Activated naive CD8-positive, alpha-beta T cell treated with anti-CD3 and anti-CD28 coated beads for 36 hours (primary cell): ENCODE measurements at regions not wholly inside any gene's neighbourhood (a gene's known extent, or its start where the extent isn't known, plus 50 kb on each side); places are given as distances from the start of the nearest gene placed in this dataset.
"Not testable (repeated sequence)": the region's sequence is repeated elsewhere in the genome, so short reads cannot be mapped to it uniquely, and the experiment has no call there.

ENCODE experiments used
- DNase-seq: peaks from one replicate; pipeline ENCODE4 v3.0.0; 2021
- H3K27ac Mint-ChIP-seq: one replicate; pipeline ENCODE4 v1.8.0; 2022; ENCODE audit warnings: mild to moderate bottlenecking, moderate library complexity, mixed read lengths
- H3K27me3 Mint-ChIP-seq: one replicate; pipeline ENCODE4 v1.8.0; 2022; ENCODE audit warnings: mild to moderate bottlenecking, mixed read lengths
- H3K36me3 Mint-ChIP-seq: one replicate; pipeline ENCODE4 v1.8.0; 2021; ENCODE audit warnings: mild to moderate bottlenecking, mixed read lengths
- H3K4me1 Mint-ChIP-seq: one replicate; pipeline ENCODE4 v1.8.0; 2021; ENCODE audit warnings: mixed read lengths
- H3K4me3 Mint-ChIP-seq: one replicate; pipeline ENCODE4 v1.8.0; 2022; ENCODE audit warnings: mild to moderate bottlenecking, moderate library complexity, mixed read lengths
- H3K9me3 Mint-ChIP-seq: one replicate; pipeline ENCODE4 v1.8.0; 2022; ENCODE audit warnings: mixed read lengths

DNA sequence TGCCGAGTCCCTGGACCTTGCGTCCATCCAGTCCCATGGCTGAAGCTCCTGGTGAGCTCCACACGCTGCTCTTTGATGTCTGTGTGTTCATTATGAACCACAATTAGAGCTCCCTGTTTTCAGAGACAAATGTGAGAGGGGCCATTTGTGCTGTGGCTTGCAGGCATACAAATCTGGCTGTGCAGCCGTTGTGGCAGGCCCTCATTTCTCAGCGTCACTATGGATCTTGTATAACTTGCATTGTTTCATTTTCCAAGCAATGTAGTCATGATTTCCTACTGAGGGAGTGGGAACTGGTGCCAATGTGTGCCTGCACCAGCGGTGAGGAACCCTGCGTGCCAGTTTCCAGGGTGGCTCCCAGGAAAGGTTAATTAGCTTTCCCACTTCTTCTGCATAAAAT is 542.6 kb downstream of the TMEM114 start:
- no peaks in the 10 kb centered on the region for H3K27me3 Mint-ChIP-seq
- DNase-seq: no peak
- H3K27ac Mint-ChIP-seq: no peak overlapping the region

GRCh38 chr16:8044796-8045195 is 545.5 kb downstream of the TMEM114 start:
- no peaks in the 10 kb centered on the region for H3K36me3 Mint-ChIP-seq
- peaks cover 10% of the 10 kb centered on the region for H3K9me3 Mint-ChIP-seq
- no peak overlapping the region for H3K4me3 Mint-ChIP-seq
- no peak overlapping the region for H3K27ac Mint-ChIP-seq
- no peak for DNase-seq
- H3K27me3 Mint-ChIP-seq: no peaks in the 10 kb centered on the region
- no peaks in the 10 kb centered on the region for H3K4me1 Mint-ChIP-seq

More for the DNA sequence above, 542.6 kb downstream of the TMEM114 start:
- no peaks in the 10 kb centered on the region for H3K4me1 Mint-ChIP-seq
- no peaks in the 10 kb centered on the region for H3K36me3 Mint-ChIP-seq
- no peak overlapping the region for H3K4me3 Mint-ChIP-seq
- H3K9me3 Mint-ChIP-seq: peaks cover 10% of the 10 kb centered on the region

- no peaks in the 10 kb centered on the region for H3K27me3 Mint-ChIP-seq
- no peaks in the 10 kb centered on the region for H3K36me3 Mint-ChIP-seq
- no peaks in the 10 kb centered on the region for H3K4me1 Mint-ChIP-seq
- peaks cover 16% of the 10 kb centered on the region for H3K9me3 Mint-ChIP-seq
- no peak for DNase-seq
- no peak overlapping the region for H3K27ac Mint-ChIP-seq
- H3K4me3 Mint-ChIP-seq: no peak overlapping the region
These were observed 557.9 kb downstream of the TMEM114 start for GRCh38 chr16:8032406-8032805.

DNA sequence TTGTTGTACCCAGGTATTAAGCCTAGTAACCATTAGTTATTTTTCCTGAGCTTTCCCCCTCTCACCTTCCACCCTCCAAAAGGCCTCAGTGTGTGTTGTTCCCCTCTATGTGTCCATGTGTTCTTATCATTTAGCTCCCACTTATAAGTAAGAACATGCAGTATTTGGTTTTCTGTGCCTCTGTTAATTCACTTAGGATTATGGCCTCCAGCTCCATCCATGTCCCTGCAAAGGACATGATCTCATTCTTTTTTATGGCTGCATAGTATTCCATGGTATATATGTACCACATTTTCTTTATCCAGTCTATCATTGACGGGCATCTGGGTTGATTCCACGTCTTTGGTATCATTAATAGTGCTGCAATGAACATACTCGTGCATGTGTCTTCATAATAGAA is 560.3 kb downstream of the TMEM114 start:
- H3K36me3 Mint-ChIP-seq, H3K4me1 Mint-ChIP-seq, H3K4me3 Mint-ChIP-seq, H3K27me3 Mint-ChIP-seq, H3K27ac Mint-ChIP-seq, DNase-seq: not testable (repeated sequence)
- peaks cover 11% of the 10 kb centered on the region for H3K9me3 Mint-ChIP-seq

- Mint-ChIP-seq H3K27ac (no peak overlapping the region), H3K36me3 (no peaks in the 10 kb centered on the region), H3K9me3 (peaks cover 11% of the 10 kb centered on the region), H3K4me3 (no peak overlapping the region), H3K4me1 (no peaks in the 10 kb centered on the region), H3K27me3 (no peaks in the 10 kb centered on the region)
- DNase-seq: no peak
These were observed 563.9 kb downstream of the TMEM114 start for GRCh38 chr16:8026450-8026849.

DNA sequence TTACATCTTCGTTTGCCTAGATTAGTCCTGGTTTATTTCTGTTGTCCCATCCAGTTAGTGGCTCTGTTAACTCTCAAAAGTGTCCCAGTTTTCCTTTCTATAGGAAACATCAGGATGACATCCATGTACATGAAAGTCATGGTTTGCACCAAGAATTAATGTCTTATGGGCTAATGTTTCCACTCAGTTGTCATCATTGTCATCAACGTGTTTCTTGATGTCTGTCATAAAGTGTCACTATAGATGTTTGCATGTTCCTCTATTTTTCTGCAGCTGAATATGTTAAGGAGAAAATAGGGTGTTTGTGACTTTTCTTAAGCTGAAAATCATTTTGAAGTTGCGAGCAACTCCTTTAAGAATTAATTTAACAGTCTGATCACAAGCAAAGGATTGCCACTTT is 567.0 kb downstream of the TMEM114 start:
- no peak for DNase-seq
- Mint-ChIP-seq H3K36me3 (no peaks in the 10 kb centered on the region), H3K9me3 (peaks cover 2% of the 10 kb centered on the region), H3K4me1 (no peaks in the 10 kb centered on the region), H3K4me3 (no peak overlapping the region), H3K27ac (no peak overlapping the region), H3K27me3 (no peaks in the 10 kb centered on the region)

DNA sequence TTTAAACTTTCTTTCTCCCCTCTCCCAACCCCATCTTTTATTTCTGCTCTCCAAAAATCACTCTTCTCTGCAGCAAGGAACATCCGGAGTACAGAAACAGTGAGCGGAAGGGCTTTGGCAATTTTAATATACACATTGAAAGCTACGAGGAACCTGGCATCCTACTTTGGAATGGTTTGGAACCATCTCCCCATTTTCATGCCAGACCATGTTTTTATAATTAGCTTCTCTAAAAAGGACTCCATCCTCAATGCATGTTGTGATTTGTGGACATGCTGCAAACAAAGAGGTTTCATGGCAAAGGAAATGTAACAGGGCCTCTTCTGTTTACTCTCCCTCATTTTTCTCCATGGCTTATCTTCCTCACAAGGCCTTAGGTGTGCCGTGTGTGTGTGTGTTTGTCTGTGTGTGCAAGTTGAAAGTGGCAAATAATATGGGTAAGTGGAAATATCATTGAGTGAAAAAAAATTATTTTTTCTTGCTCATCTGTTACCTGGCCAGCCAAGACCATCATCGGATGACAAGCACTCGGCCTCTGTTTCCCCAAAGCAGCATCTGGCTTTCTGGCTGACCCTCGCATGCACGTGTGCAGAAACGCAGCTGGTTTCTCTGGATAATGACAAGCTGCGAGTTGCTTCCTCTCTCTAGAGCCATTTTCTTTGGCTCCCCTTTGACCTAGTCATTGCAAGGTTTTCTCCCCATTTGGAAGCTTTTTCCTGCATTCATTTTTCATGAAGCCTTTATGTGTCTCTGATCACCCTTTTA is 585.0 kb downstream of the TMEM114 start:
- H3K9me3 Mint-ChIP-seq: peaks cover 6% of the 10 kb centered on the region
- H3K4me1 Mint-ChIP-seq: no peaks in the 10 kb centered on the region
- H3K27me3 Mint-ChIP-seq: no peaks in the 10 kb centered on the region
- no peak for DNase-seq
- H3K36me3 Mint-ChIP-seq: no peaks in the 10 kb centered on the region
- no peak overlapping the region for H3K4me3 Mint-ChIP-seq
- no peak overlapping the region for H3K27ac Mint-ChIP-seq

DNA sequence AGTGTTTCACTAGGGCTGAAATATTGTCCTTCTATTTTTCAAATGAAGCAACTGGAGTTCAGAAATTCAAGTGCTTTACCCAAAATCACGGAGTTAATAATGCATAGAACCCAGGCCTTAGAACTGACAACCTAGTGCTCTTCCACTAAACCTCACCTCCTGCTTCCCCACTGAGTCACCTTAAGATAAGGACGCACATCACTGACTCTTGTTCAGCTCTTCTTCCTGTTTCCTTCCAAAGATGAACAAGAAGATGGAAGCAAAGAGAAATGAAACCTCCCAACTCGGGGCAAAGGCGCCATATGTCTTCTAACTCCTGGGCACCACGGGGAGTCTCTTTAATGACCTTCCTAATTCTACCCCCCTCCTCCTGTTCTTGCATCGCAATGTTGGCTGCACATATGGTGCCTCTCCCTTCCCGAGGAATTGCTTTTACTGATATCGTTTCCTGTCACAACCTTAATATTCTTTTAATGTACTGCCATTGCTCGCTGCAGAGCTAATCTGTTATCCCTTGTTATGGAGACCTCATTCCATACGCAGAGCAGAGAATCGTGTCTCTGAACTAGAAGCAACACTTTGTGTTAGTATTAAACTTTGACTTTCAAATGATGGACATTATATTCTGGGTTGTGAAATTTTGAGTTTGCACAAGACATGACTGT is 591.4 kb downstream of the TMEM114 start:
- no peak overlapping the region for H3K4me3 Mint-ChIP-seq
- DNase-seq: no peak
- H3K27ac Mint-ChIP-seq: no peak overlapping the region
- H3K9me3 Mint-ChIP-seq: peaks cover 8% of the 10 kb centered on the region
- H3K27me3 Mint-ChIP-seq: no peaks in the 10 kb centered on the region
- H3K36me3 Mint-ChIP-seq: no peaks in the 10 kb centered on the region
- H3K4me1 Mint-ChIP-seq: no peaks in the 10 kb centered on the region

- Mint-ChIP-seq H3K9me3 (peaks cover 8% of the 10 kb centered on the region), H3K4me3 (no peak overlapping the region), H3K36me3 (no peaks in the 10 kb centered on the region), H3K27ac (no peak overlapping the region), H3K27me3 (no peaks in the 10 kb centered on the region), H3K4me1 (no peaks in the 10 kb centered on the region)
- DNase-seq: no peak
These were observed 592.3 kb downstream of the TMEM114 start for GRCh38 chr16:7997966-7998365.

DNA sequence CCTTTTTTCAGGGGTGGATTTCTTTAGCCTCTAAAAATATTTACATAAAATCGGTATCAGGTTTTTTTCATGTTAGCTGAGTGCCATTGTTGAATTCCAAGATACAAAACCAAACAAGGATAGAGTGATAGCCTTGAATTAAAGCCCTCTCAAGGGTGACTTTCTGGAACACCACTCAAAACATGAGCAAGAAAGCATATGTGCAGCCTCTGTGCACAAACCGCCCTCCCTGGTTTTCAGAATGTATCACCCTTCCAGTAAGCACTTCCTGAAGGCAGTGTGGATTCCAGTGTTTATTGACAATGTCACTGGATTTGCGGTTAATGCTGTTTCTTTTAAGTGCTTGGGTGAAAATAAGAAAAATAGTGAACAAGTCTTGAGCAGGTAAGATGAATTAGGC is 597.7 kb downstream of the TMEM114 start:
- Mint-ChIP-seq H3K9me3 (peaks cover 9% of the 10 kb centered on the region), H3K4me1 (no peaks in the 10 kb centered on the region), H3K27me3 (no peaks in the 10 kb centered on the region), H3K27ac (no peak overlapping the region), H3K4me3 (no peak overlapping the region), H3K36me3 (no peaks in the 10 kb centered on the region)
- no peak for DNase-seq

GRCh38 chr16:7990626-7991260 is 599.6 kb downstream of the TMEM114 start:
- Mint-ChIP-seq H3K4me1 (no peaks in the 10 kb centered on the region), H3K36me3 (no peaks in the 10 kb centered on the region), H3K27ac (no peak overlapping the region), H3K4me3 (no peak overlapping the region), H3K9me3 (peaks cover 10% of the 10 kb centered on the region), H3K27me3 (no peaks in the 10 kb centered on the region)
- no peak for DNase-seq

- Mint-ChIP-seq H3K27me3 (no peaks in the 10 kb centered on the region), H3K36me3 (no peaks in the 10 kb centered on the region), H3K27ac (no peak overlapping the region), H3K4me3 (no peak overlapping the region), H3K4me1 (no peaks in the 10 kb centered on the region), H3K9me3 (peaks cover 8% of the 10 kb centered on the region)
- no peak for DNase-seq
These were observed 606.6 kb downstream of the TMEM114 start for GRCh38 chr16:7983676-7984075.

GRCh38 chr16:7980133-7980483 is 610.2 kb downstream of the TMEM114 start:
- Mint-ChIP-seq H3K4me1 (no peaks in the 10 kb centered on the region), H3K36me3 (no peaks in the 10 kb centered on the region), H3K9me3 (peaks cover 2% of the 10 kb centered on the region), H3K4me3 (no peak overlapping the region), H3K27me3 (no peaks in the 10 kb centered on the region), H3K27ac (no peak overlapping the region)
- no peak for DNase-seq

GRCh38 chr16:7979448-7980132 is 610.7 kb downstream of the TMEM114 start:
- DNase-seq: no peak
- Mint-ChIP-seq H3K4me1 (no peaks in the 10 kb centered on the region), H3K27me3 (no peaks in the 10 kb centered on the region), H3K9me3 (peaks cover 4% of the 10 kb centered on the region), H3K27ac (no peak overlapping the region), H3K36me3 (no peaks in the 10 kb centered on the region), H3K4me3 (no peak overlapping the region)

DNA sequence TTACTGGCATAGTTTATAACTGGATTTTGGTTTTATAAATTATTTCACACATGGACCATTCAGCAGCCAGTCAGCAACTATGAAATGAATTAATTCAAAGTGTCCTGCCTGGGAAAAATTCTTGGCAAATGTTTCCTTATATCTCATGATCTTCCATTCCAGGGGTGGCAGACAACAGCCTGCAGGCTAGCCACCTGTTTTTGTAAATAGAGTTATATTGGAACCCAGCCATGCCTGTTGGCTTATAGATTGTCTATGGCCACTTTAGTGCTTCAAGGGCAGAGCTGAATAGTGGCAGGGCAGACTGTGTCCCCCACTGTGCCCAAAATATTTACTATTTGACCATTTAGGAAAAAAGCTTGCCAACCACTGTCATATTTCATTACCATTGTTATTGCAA is 613.7 kb downstream of the TMEM114 start:
- Mint-ChIP-seq H3K27ac (no peak overlapping the region), H3K4me3 (no peak overlapping the region), H3K4me1 (no peaks in the 10 kb centered on the region), H3K27me3 (no peaks in the 10 kb centered on the region), H3K9me3 (peaks cover 6% of the 10 kb centered on the region), H3K36me3 (no peaks in the 10 kb centered on the region)
- DNase-seq: no peak
